H9 (cell line): ENCODE measurements at regions not wholly inside any gene's neighbourhood (a gene's known extent, or its start where the extent isn't known, plus 50 kb on each side); places are given as distances from the start of the nearest gene placed in this dataset.

ENCODE experiments used
- DNase-seq: peaks from one replicate; pipeline ENCODE4 v3.0.0-alpha.2; 2017
- H2AFZ ChIP-seq: one replicate; pipeline ENCODE4 v1.6.1; 2013; ENCODE audit warnings: mild to moderate bottlenecking, low read length, control low read depth, moderate library complexity
- H2AK5ac ChIP-seq: 2 replicates; pipeline ENCODE4 v1.6.1; 2013; ENCODE audit warnings: low read length, control low read depth, mixed read lengths; ENCODE audit not compliant: insufficient read length
- H2BK120ac ChIP-seq: one replicate; pipeline ENCODE4 v1.6.1; 2013; ENCODE audit warnings: low read depth, mild to moderate bottlenecking, low read length, control low read depth, inconsistent platforms; ENCODE audit not compliant: poor library complexity, severe bottlenecking
- H2BK12ac ChIP-seq: 2 replicates; pipeline ENCODE4 v1.6.1; 2013; ENCODE audit warnings: low read length, control low read depth, mixed read lengths, low read depth; ENCODE audit not compliant: insufficient read length
- H2BK15ac ChIP-seq: 2 replicates; pipeline ENCODE4 v1.6.1; 2013; ENCODE audit warnings: low read depth, low read length, control low read depth
- H2BK20ac ChIP-seq: one replicate; pipeline ENCODE4 v1.6.1; 2013; ENCODE audit warnings: low read depth, mild to moderate bottlenecking, low read length, control low read depth, inconsistent platforms; ENCODE audit not compliant: poor library complexity, severe bottlenecking
- H2BK5ac ChIP-seq: 2 replicates; pipeline ENCODE4 v1.6.1; 2013; ENCODE audit warnings: low read length, control low read depth, mixed read lengths; ENCODE audit not compliant: insufficient read length
- H3K14ac ChIP-seq: 2 replicates; pipeline ENCODE4 v1.6.1; 2013; ENCODE audit warnings: low read length, control low read depth; ENCODE audit not compliant: insufficient read depth
- H3K18ac ChIP-seq: 2 replicates; pipeline ENCODE4 v1.6.1; 2013; ENCODE audit warnings: low read depth, mild to moderate bottlenecking, mixed read lengths, low read length, control low read depth; ENCODE audit not compliant: insufficient read length
- H3K23ac ChIP-seq: 2 replicates; pipeline ENCODE4 v1.6.1; 2013; ENCODE audit warnings: low read length, control low read depth, mixed read lengths, low read depth; ENCODE audit not compliant: insufficient read length
- H3K23me2 ChIP-seq: 2 replicates; pipeline ENCODE4 v1.6.1; 2013; ENCODE audit warnings: low read depth, mild to moderate bottlenecking, mixed read lengths, low read length, control low read depth; ENCODE audit not compliant: insufficient read length, poor library complexity, severe bottlenecking
- H3K27ac ChIP-seq: 2 replicates; pipeline ENCODE4 v1.5.1; 2013; ENCODE audit warnings: low read length, control low read depth, mixed read lengths, low read depth; ENCODE audit not compliant: insufficient read length
- H3K27me3 ChIP-seq: 2 replicates; pipeline ENCODE4 v1.6.1; 2013; ENCODE audit warnings: low read length, control low read depth, inconsistent platforms; ENCODE audit not compliant: insufficient read depth
- H3K4ac ChIP-seq: 2 replicates; pipeline ENCODE4 v1.6.1; 2013; ENCODE audit warnings: low read depth, mild to moderate bottlenecking, control low read depth, inconsistent platforms, low read length, moderate library complexity
- H3K4me1 ChIP-seq: 2 replicates; pipeline ENCODE4 v1.6.1; 2013; ENCODE audit warnings: low read length, control low read depth, inconsistent platforms; ENCODE audit not compliant: insufficient read depth
- H3K4me2 ChIP-seq: 2 replicates; pipeline ENCODE4 v1.6.1; 2013; ENCODE audit warnings: low read length, control low read depth, mixed read lengths; ENCODE audit not compliant: insufficient read length, insufficient read depth
- H3K56ac ChIP-seq: 2 replicates; pipeline ENCODE4 v1.6.1; 2013; ENCODE audit warnings: low read depth, mild to moderate bottlenecking, mixed read lengths, low read length, control low read depth; ENCODE audit not compliant: insufficient read length
- H3K79me1 ChIP-seq: 2 replicates; pipeline ENCODE4 v1.6.1; 2013; ENCODE audit warnings: low read depth, mild to moderate bottlenecking, moderate library complexity, low read length, control low read depth, inconsistent platforms; ENCODE audit not compliant: insufficient read depth, poor library complexity, severe bottlenecking
- H3K79me2 ChIP-seq: 2 replicates; pipeline ENCODE4 v1.6.1; 2013; ENCODE audit warnings: low read length, control low read depth, inconsistent platforms; ENCODE audit not compliant: insufficient read depth
- H3K9ac ChIP-seq: 2 replicates; pipeline ENCODE4 v1.6.1; 2013; ENCODE audit warnings: low read length, control low read depth, mixed read lengths; ENCODE audit not compliant: insufficient read length; ENCODE audit errors: extremely low read depth
- H3K9me3 ChIP-seq: one replicate; pipeline ENCODE4 v1.6.1; 2013; ENCODE audit warnings: low read depth, low read length, inconsistent platforms; ENCODE audit not compliant: control insufficient read depth
- H3T11ph ChIP-seq: one replicate; pipeline ENCODE4 v1.6.1; 2013; ENCODE audit warnings: mild to moderate bottlenecking, low read length, control low read depth, inconsistent platforms
- H4K20me1 ChIP-seq: one replicate; pipeline ENCODE4 v1.6.1; 2013; ENCODE audit not compliant: control insufficient read depth, insufficient read length, insufficient read depth
- H4K5ac ChIP-seq: 2 replicates; pipeline ENCODE4 v1.6.1; 2013; ENCODE audit warnings: low read depth, mild to moderate bottlenecking, mixed read lengths, low read length, control low read depth; ENCODE audit not compliant: insufficient read length
- H4K8ac ChIP-seq: replicated peaks from 2 replicates; pipeline ENCODE4 v1.6.1; 2013; ENCODE audit warnings: low read length, control low read depth, mixed read lengths, low read depth; ENCODE audit not compliant: insufficient read length
- H4K91ac ChIP-seq: 2 replicates; pipeline ENCODE4 v1.6.1; 2013; ENCODE audit warnings: low read depth, mild to moderate bottlenecking, moderate library complexity, mixed read lengths, low read length, control low read depth; ENCODE audit not compliant: insufficient read length
- H3K27ac Mint-ChIP-seq, 3 experiments: 2 replicates in 2 of 3; 3 replicates in 1 of 3; pipeline ENCODE4 v1.8.0; 2020 to 2021; ENCODE audit warnings: mixed read lengths in 3 of 3, mild to moderate bottlenecking in 1 of 3, moderate library complexity in 1 of 3
- H3K27me3 Mint-ChIP-seq: 2 replicates; pipeline ENCODE4 v1.8.0; 2021; ENCODE audit warnings: low read depth, mild to moderate bottlenecking, moderate library complexity, mixed read lengths
- H3K36me3 Mint-ChIP-seq, 3 experiments: 2 replicates in 2 of 3; 3 replicates in 1 of 3; pipeline ENCODE4 v1.8.0; 2020 to 2021; ENCODE audit warnings: low read depth in 3 of 3, mixed read lengths in 3 of 3; ENCODE audit not compliant: insufficient read depth in 1 of 3
- H3K4me1 Mint-ChIP-seq, 2 experiments: 2 replicates each; pipeline ENCODE4 v1.8.0; 2020; ENCODE audit warnings: mixed read lengths in 2 of 2
- H3K4me3 Mint-ChIP-seq, 2 experiments: 2 replicates in 1 of 2; 3 replicates in 1 of 2; pipeline ENCODE4 v1.8.0; 2020 to 2021; ENCODE audit warnings: mild to moderate bottlenecking in 2 of 2, mixed read lengths in 2 of 2, moderate library complexity in 1 of 2
- H3K9me3 Mint-ChIP-seq, 2 experiments: 2 replicates in 1 of 2; 3 replicates in 1 of 2; pipeline ENCODE4 v1.8.0; 2020; ENCODE audit warnings: mild to moderate bottlenecking in 2 of 2, mixed read lengths in 2 of 2, moderate library complexity in 1 of 2
- WGBS: extraction: QIAGEN DNeasy Blood & Tissue Kit; methylation state at CpG from one replicate; pipeline ENCODE4 v1.1.7; 2013; ENCODE audit warnings: missing lambda C conversion rate, low lambda C conversion rate, mixed read lengths; ENCODE audit not compliant: insufficient read length; ENCODE audit errors: extremely low coverage; 5-methylcytosine and 5-hydroxymethylcytosine counted together
- TF ChIP-seq, protein P1 (sequence below): fragments of 200-600 bp; sonication (generic); conservative IDR thresholded peaks from 3 replicates; pipeline ENCODE4 v1.8.0; 2021; ENCODE audit warnings: antibody characterized with exemption, mild to moderate bottlenecking

DNA sequence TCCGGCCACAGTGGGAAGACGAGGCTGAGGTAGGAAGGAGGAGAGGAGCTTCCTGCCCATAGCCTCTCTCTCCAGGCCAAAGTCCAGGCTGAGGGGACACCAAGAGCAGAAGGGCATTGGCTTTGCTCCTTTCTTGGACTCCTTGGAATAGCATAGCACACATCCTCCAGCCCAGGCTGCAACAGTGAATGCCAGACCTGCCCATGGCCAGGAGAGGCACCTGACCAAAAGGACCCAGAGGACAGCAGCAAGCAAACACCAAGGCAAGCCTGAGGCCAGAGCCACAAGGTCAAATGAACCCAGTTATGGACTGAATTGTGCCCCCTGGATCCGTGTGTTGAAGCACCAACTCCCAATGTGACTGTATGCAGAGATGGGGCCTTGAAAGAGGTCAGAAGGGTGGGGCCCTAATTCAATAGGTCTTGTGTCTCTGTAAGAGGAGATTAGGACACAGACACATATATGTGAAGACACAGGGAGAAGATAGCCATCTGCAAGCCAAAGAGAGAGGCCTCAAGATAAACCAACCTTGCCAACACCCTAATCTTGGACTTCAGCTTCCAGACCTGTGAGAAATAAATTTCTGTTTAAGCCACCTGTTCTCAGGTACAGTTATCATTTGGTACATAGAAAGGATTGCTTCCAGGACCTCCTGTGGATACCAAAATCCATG is 126.5 kb upstream of the NXT1 start:
- TF ChIP-seq, protein P1, sequence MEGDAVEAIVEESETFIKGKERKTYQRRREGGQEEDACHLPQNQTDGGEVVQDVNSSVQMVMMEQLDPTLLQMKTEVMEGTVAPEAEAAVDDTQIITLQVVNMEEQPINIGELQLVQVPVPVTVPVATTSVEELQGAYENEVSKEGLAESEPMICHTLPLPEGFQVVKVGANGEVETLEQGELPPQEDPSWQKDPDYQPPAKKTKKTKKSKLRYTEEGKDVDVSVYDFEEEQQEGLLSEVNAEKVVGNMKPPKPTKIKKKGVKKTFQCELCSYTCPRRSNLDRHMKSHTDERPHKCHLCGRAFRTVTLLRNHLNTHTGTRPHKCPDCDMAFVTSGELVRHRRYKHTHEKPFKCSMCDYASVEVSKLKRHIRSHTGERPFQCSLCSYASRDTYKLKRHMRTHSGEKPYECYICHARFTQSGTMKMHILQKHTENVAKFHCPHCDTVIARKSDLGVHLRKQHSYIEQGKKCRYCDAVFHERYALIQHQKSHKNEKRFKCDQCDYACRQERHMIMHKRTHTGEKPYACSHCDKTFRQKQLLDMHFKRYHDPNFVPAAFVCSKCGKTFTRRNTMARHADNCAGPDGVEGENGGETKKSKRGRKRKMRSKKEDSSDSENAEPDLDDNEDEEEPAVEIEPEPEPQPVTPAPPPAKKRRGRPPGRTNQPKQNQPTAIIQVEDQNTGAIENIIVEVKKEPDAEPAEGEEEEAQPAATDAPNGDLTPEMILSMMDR: no peak
- Histone ChIP-seq H3K9me3 (no peaks in the 10 kb centered on the region), H4K5ac (no peak overlapping the region), H3K27me3 (no peaks in the 10 kb centered on the region), H3K4me2 (no peak overlapping the region), H3K9ac (no peak overlapping the region), H3K23ac (no peak overlapping the region), H2BK15ac (no peak overlapping the region), H3K79me1 (no peaks in the 10 kb centered on the region), H2BK20ac (no peak overlapping the region), H2BK120ac (no peak overlapping the region), H3T11ph (no peak overlapping the region), H4K91ac (no peak overlapping the region), H3K18ac (no peak overlapping the region), H3K79me2 (no peaks in the 10 kb centered on the region), H3K23me2 (no peaks in the 10 kb centered on the region), H2AFZ (no peak overlapping the region), H3K56ac (no peak overlapping the region), H3K4me1 (no peaks in the 10 kb centered on the region), H2BK5ac (no peak overlapping the region), H4K8ac (no peak overlapping the region), H3K14ac (no peak overlapping the region), H2BK12ac (no peak overlapping the region), H2AK5ac (no peak overlapping the region), H3K27ac (no peak overlapping the region), H3K4ac (no peak overlapping the region), H4K20me1 (no peaks in the 10 kb centered on the region)
- DNase-seq: no peak
- WGBS: no CpG with 5 or more reads among the region's 3 CpGs
- H3K27me3 Mint-ChIP-seq: peaks cover 25% of the 10 kb centered on the region
- H3K27ac Mint-ChIP-seq: no peak overlapping the region
- no peak overlapping the region for H3K4me3 Mint-ChIP-seq
- H3K36me3 Mint-ChIP-seq: no peaks in the 10 kb centered on the region; a peak in 3 of 7 replicates
- no peaks in the 10 kb centered on the region for H3K4me1 Mint-ChIP-seq
- peaks cover 13 to 18% of the 10 kb centered on the region in 2 experiments; a peak in 4 of 5 replicates for H3K9me3 Mint-ChIP-seq
